PC-3 (cell line): ENCODE measurements at regions not wholly inside any gene's neighbourhood (a gene's known extent, or its start where the extent isn't known, plus 50 kb on each side); places are given as distances from the start of the nearest gene placed in this dataset.

Source experiments
- ATAC-seq: fragments of 200-7000 bp; cut with Tn5 transposase; 2 replicates; pipeline ENCODE4 v1.9.1; 2020; ENCODE audit warnings: mild to moderate bottlenecking, moderate library complexity
- BruUV-seq: library from RNA; stranded (reverse); fragments of 400-500 nt; replicated peaks from 2 replicates; lab custom pipeline; 2021; lab: Mats Ljungman, UMichigan
- CTCF ChIA-PET: fragments of 300-600 bp; sonication (Branson Sonifier 250); formaldehyde crosslinking; loops from one replicate; lab custom pipeline; 2022; ENCODE audit warnings: antibody characterized with exemption; lab: Charles Lee
- POLR2A ChIA-PET: fragments of 300-600 bp; sonication (Branson Sonifier 250); formaldehyde crosslinking; loops from one replicate; lab custom pipeline; 2022; ENCODE audit warnings: antibody characterized with exemption; ENCODE audit not compliant: unreplicated experiment; lab: Charles Lee
- DNase-seq: peaks from one replicate; pipeline ENCODE4 v3.0.0-alpha.2; 2015
- H2AFZ ChIP-seq: fragments of 300-600 bp; sonication (generic); 2 replicates; pipeline ENCODE4 v1.6.0; 2016; ENCODE audit warnings: antibody characterized with exemption, low read length
- H3F3A ChIP-seq: fragments of 300-600 bp; sonication (generic); one replicate; pipeline ENCODE4 v1.6.0; 2017; ENCODE audit warnings: antibody characterized with exemption, low read length, control low read depth, mild to moderate bottlenecking; ENCODE audit not compliant: unreplicated experiment
- H3K27ac ChIP-seq: fragments of 300-600 bp; sonication (generic); 2 replicates; pipeline ENCODE4 v1.5.1; 2016; ENCODE audit warnings: mild to moderate bottlenecking, low read length
- H3K27me3 ChIP-seq: fragments of 300-600 bp; sonication (generic); 2 replicates; pipeline ENCODE4 v1.6.1; 2016; ENCODE audit warnings: low read length, mixed read lengths
- H3K36me3 ChIP-seq: fragments of 300-600 bp; sonication (generic); 2 replicates; pipeline ENCODE4 v1.6.1; 2016; ENCODE audit warnings: low read depth, mixed run types, low read length, mixed read lengths
- H3K4me1 ChIP-seq: fragments of 300-600 bp; sonication (generic); 2 replicates; pipeline ENCODE4 v1.5.1; 2016; ENCODE audit warnings: low read length; ENCODE audit not compliant: insufficient read depth
- H3K4me2 ChIP-seq: fragments of 300-600 bp; sonication (generic); 2 replicates; pipeline ENCODE4 v1.6.0; 2016; ENCODE audit warnings: low read length
- H3K4me3 ChIP-seq: fragments of 300-600 bp; sonication (generic); 2 replicates; pipeline ENCODE4 v1.5.1; 2016; ENCODE audit warnings: mild to moderate bottlenecking, low read length, mixed read lengths
- H3K79me2 ChIP-seq: fragments of 300-600 bp; sonication (generic); 2 replicates; pipeline ENCODE4 v1.6.1; 2017; ENCODE audit warnings: low read length, mixed read lengths
- H3K9ac ChIP-seq: fragments of 300-600 bp; sonication (generic); 2 replicates; pipeline ENCODE4 v1.6.0; 2016; ENCODE audit warnings: mild to moderate bottlenecking, low read length
- H3K9me2 ChIP-seq: fragments of 300-600 bp; sonication (generic); replicated peaks from 2 replicates; pipeline ENCODE4 v1.6.1; 2016; ENCODE audit warnings: mixed run types, low read length, mixed read lengths
- H3K9me3 ChIP-seq: fragments of 300-600 bp; sonication (generic); 2 replicates; pipeline ENCODE4 v1.6.1; 2016; ENCODE audit warnings: low read length, mixed read lengths
- H4K20me1 ChIP-seq: fragments of 300-600 bp; sonication (generic); 2 replicates; pipeline ENCODE4 v1.6.1; 2016; ENCODE audit warnings: low read length, mixed read lengths
- CTCF ChIP-seq: fragments of 300-600 bp; sonication (generic); conservative IDR thresholded peaks from 2 replicates; pipeline ENCODE4 v1.5.1; 2017; ENCODE audit warnings: antibody characterized with exemption, low read depth, mild to moderate bottlenecking, low read length
- EZH2 ChIP-seq: fragments of 300-600 bp; sonication (generic); IDR thresholded peaks from one replicate; pipeline ENCODE4 v1.6.1; 2017; ENCODE audit warnings: antibody characterized with exemption, mild to moderate bottlenecking, low read length; ENCODE audit not compliant: unreplicated experiment
- EZH2phosphoT487 ChIP-seq: fragments of 300-600 bp; sonication (generic); IDR thresholded peaks from 2 replicates; pipeline ENCODE4 v1.6.1; 2018; ENCODE audit warnings: mild to moderate bottlenecking, antibody characterized with exemption, low read length, borderline replicate concordance
- intact Hi-C: fragments of 100-400 bp; cut with micrococcal nuclease; formaldehyde crosslinking; loops from 2 replicates; pipeline ENCODE4 v1.9.0; 2023

DNA sequence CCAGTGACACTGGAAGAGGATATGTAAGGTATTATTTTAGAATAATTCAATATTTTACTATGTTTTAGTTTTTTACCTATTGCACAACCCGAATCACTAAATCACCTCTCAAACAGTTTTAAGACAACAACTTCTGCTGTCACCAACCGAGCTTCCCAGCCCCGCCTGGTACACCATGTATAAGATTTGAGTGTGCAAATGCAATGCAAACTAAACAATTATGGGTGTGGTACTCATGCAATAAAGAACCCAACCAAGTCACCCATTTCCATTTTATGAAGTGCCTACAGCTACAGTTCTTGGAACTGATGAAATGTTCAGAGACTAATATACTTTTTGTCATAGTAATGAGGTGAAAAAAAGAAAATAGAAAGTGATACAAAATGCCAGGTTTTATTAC is 256.2 kb downstream of the TAFA4 start:
- CTCF ChIA-PET = no interaction called here
- BruUV-seq = no TSS peak
- H3K4me1 ChIP-seq = no peaks in the 10 kb centered on the region

DNA sequence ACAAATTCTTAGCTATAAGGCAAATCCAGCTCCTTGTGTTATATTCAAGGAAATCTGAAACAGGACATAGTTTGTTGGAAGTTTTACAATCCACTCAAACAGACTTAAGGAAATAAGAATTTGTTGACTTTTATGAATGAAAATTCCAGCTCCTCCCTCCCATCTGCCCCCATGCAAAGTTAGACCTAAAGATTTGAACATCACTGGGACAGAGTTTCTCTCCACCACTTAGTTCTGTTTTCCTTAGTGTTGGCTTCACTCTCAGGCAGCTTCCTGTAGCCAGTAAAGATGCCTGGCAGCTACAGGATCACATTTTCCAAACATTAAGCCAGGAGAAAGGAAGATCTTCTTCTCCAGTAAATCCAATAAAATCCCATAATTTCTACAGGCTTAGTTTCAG is 265.0 kb downstream of the TAFA4 start:
- H3K9me2 ChIP-seq = no peaks in the 10 kb centered on the region
- no peaks in the 10 kb centered on the region for H3K36me3 ChIP-seq
- intact Hi-C loops = no loop called here
- H3K4me1 ChIP-seq = no peaks in the 10 kb centered on the region
- H3K9me3 ChIP-seq = no peaks in the 10 kb centered on the region
- H2AFZ ChIP-seq = no peak overlapping the region
- DNase-seq (no peak), ATAC-seq (no peak)
- no peak overlapping the region for H3K4me2 ChIP-seq
- no TSS peak for BruUV-seq
- H3K27ac ChIP-seq = no peak overlapping the region
- no peaks in the 10 kb centered on the region for H3K27me3 ChIP-seq
- H3K9ac ChIP-seq = no peak overlapping the region
- ChIA-PET POLR2A (no interaction called here), CTCF (no interaction called here)
- H3K4me3 ChIP-seq = no peak overlapping the region
- H4K20me1 ChIP-seq = no peaks in the 10 kb centered on the region
- H3F3A ChIP-seq = no peaks in the 10 kb centered on the region
- no peaks in the 10 kb centered on the region for H3K79me2 ChIP-seq
- TF ChIP-seq CTCF (no peak), EZH2 (no peak), EZH2phosphoT487 (no peak)

More for the DNA sequence above, 256.2 kb downstream of the TAFA4 start:
- TF ChIP-seq EZH2 (no peak), EZH2phosphoT487 (no peak), CTCF (no peak)
- POLR2A ChIA-PET = no interaction called here
- Histone ChIP-seq H3K27ac (no peak overlapping the region), H3K4me2 (no peak overlapping the region), H3K27me3 (no peaks in the 10 kb centered on the region), H3K79me2 (no peaks in the 10 kb centered on the region), H2AFZ (no peak overlapping the region), H3K9me2 (no peaks in the 10 kb centered on the region), H3K9me3 (no peaks in the 10 kb centered on the region), H3K9ac (no peak overlapping the region), H3K4me3 (no peak overlapping the region), H4K20me1 (no peaks in the 10 kb centered on the region), H3K36me3 (no peaks in the 10 kb centered on the region), H3F3A (no peaks in the 10 kb centered on the region)
- no peak for DNase-seq
- intact Hi-C loops = no loop called here
- ATAC-seq = no peak

GRCh38 chr3:68666429-68667136 is 265.8 kb downstream of the TAFA4 start:
- Histone ChIP-seq H3K9me3 (no peaks in the 10 kb centered on the region), H3K79me2 (no peaks in the 10 kb centered on the region), H3K27me3 (no peaks in the 10 kb centered on the region), H3K4me1 (no peaks in the 10 kb centered on the region), H3K4me3 (no peak overlapping the region), H3K9me2 (no peaks in the 10 kb centered on the region), H3K9ac (no peak overlapping the region), H3K27ac (no peak overlapping the region), H2AFZ (no peak overlapping the region), H3F3A (no peaks in the 10 kb centered on the region), H3K4me2 (no peak overlapping the region), H4K20me1 (no peaks in the 10 kb centered on the region), H3K36me3 (no peaks in the 10 kb centered on the region)
- TF ChIP-seq EZH2 (no peak), CTCF (no peak), EZH2phosphoT487 (no peak)
- intact Hi-C loops = no loop called here
- no TSS peak for BruUV-seq
- ChIA-PET CTCF (no interaction called here), POLR2A (no interaction called here)
- ATAC-seq (no peak), DNase-seq (no peak)
